SK-N-SH treated with all-trans-retinoic acid at 6 μM for 48 hours (cell line): ENCODE measurements at regions not wholly inside any gene's neighbourhood (a gene's known extent, or its start where the extent isn't known, plus 50 kb on each side); places are given as distances from the start of the nearest gene placed in this dataset.

Experiments used
- CSDC2 ChIP-seq: fragments of 250-450 bp; sonication (Bioruptor Pico); IDR thresholded peaks from 2 replicates; pipeline ENCODE4 v1.5.0; 2020; ENCODE audit warnings: mild to moderate bottlenecking, moderate library complexity
- CSRNP3 ChIP-seq: fragments of 250-450 bp; sonication (Bioruptor Pico); IDR thresholded peaks from 2 replicates; pipeline ENCODE4 v1.5.1; 2021; ENCODE audit warnings: mild to moderate bottlenecking, moderate library complexity
- SNAI2 ChIP-seq: fragments of 250-450 bp; sonication (Bioruptor Pico); IDR thresholded peaks from 2 replicates; pipeline ENCODE4 v1.5.0; 2020; ENCODE audit warnings: mild to moderate bottlenecking, moderate library complexity
- ZFP3 ChIP-seq: fragments of 250-450 bp; sonication (Bioruptor Pico); IDR thresholded peaks from 2 replicates; pipeline ENCODE4 v1.5.0; 2020; ENCODE audit warnings: mild to moderate bottlenecking, moderate library complexity

GRCh38 chr11:38130514-38130913 lies 1532.5 kb upstream of the RAG2 start:
- TF ChIP-seq CSRNP3 (CRISPR knock-in tag) (no peak), ZFP3 (CRISPR knock-in tag) (no peak), SNAI2 (CRISPR knock-in tag) (no peak), CSDC2 (CRISPR knock-in tag) (no peak)
